LNCaP clone FGC (cell line): ENCODE measurements at regions not wholly inside any gene's neighbourhood (a gene's known extent, or its start where the extent isn't known, plus 50 kb on each side); places are given as distances from the start of the nearest gene placed in this dataset.

Experiments
- DNase-seq: peaks from one replicate; pipeline ENCODE4 v3.0.0-alpha.2; 2011; ENCODE audit warnings: low read depth
- H3K4me3 ChIP-seq: 2 replicates; pipeline ENCODE4 v1.5.1; 2011; ENCODE audit warnings: mild to moderate bottlenecking, low read depth, low read length, control low read depth
- CTCF ChIP-seq: IDR thresholded peaks from 2 replicates; pipeline ENCODE4 v1.5.1; 2012; ENCODE audit warnings: mild to moderate bottlenecking; ENCODE audit not compliant: control insufficient read depth, insufficient read depth; ENCODE audit errors: extremely low read depth

- no peak for TF ChIP-seq CTCF
- no peak overlapping the region for H3K4me3 ChIP-seq
- DNase-seq = no peak
These were observed 534.3 kb downstream of the PLXDC2 start for GRCh38 chr10:20350509-20350908.

GRCh38 chr10:20343036-20343435, 526.8 kb downstream of the PLXDC2 start:
- no peak for DNase-seq
- no peak for TF ChIP-seq CTCF

More at GRCh38 chr10:20343036-20343435, 526.8 kb downstream of the PLXDC2 start:
- H3K4me3 ChIP-seq = no peak overlapping the region
